IMR-90 (cell line): ENCODE measurements at regions not wholly inside any gene's neighbourhood (a gene's known extent, or its start where the extent isn't known, plus 50 kb on each side); places are given as distances from the start of the nearest gene placed in this dataset.

Source experiments
- ATAC-seq: fragments of 200-7000 bp; cut with Tn5 transposase; 2 replicates; pipeline ENCODE4 v1.9.1; 2020; ENCODE audit warnings: low read depth, mild to moderate bottlenecking, moderate library complexity
- BruUV-seq: library from RNA; stranded (reverse); fragments of 400-500 nt; replicated peaks from 2 replicates; lab custom pipeline; 2021; lab: Mats Ljungman, UMichigan
- CTCF ChIA-PET: fragments of 300-600 bp; formaldehyde crosslinking; extraction: SDS; loops from one replicate; lab custom pipeline; 2021; ENCODE audit warnings: antibody characterized with exemption; lab: Yijun Ruan, JAX
- POLR2A ChIA-PET: fragments of 300-600 bp; sonication (Branson Sonifier 250); formaldehyde crosslinking; loops from one replicate; lab custom pipeline; 2022; ENCODE audit warnings: antibody characterized with exemption; ENCODE audit not compliant: unreplicated experiment; lab: Charles Lee
- DNase-seq: peaks from one replicate; pipeline ENCODE4 v3.0.0; 2013
- H2AFZ ChIP-seq: replicated peaks from 2 replicates; pipeline ENCODE3; 2013; ENCODE audit warnings: low read length, mild to moderate bottlenecking; ENCODE audit not compliant: poor library complexity
- H2AK5ac ChIP-seq: 2 replicates; pipeline ENCODE4 v1.6.1; 2013; ENCODE audit warnings: low read depth, low read length, inconsistent platforms
- H2AK9ac ChIP-seq: replicated peaks from 2 replicates; pipeline ENCODE3; 2013; ENCODE audit warnings: mild to moderate bottlenecking, low read depth, low read length, moderate library complexity; ENCODE audit not compliant: poor library complexity
- H2BK120ac ChIP-seq: 2 replicates; pipeline ENCODE4 v1.6.1; 2013; ENCODE audit warnings: low read depth, low read length, inconsistent platforms
- H2BK15ac ChIP-seq: 3 replicates; pipeline ENCODE4 v1.6.1; 2013; ENCODE audit warnings: low read depth, low read length, inconsistent platforms
- H2BK20ac ChIP-seq: 2 replicates; pipeline ENCODE4 v1.6.1; 2013; ENCODE audit warnings: low read depth, mild to moderate bottlenecking, inconsistent platforms, low read length, moderate library complexity
- H2BK5ac ChIP-seq: 2 replicates; pipeline ENCODE4 v1.6.1; 2013; ENCODE audit warnings: mild to moderate bottlenecking, low read depth, low read length, inconsistent platforms; ENCODE audit not compliant: poor library complexity, severe bottlenecking
- H3K14ac ChIP-seq: replicated peaks from 2 replicates; pipeline ENCODE4 v1.6.1; 2013; ENCODE audit warnings: low read depth, low read length, inconsistent platforms
- H3K18ac ChIP-seq: 2 replicates; pipeline ENCODE4 v1.6.1; 2013; ENCODE audit warnings: low read depth, low read length, control low read depth
- H3K23ac ChIP-seq: 2 replicates; pipeline ENCODE4 v1.6.1; 2013; ENCODE audit warnings: low read depth, low read length, inconsistent platforms
- H3K27ac ChIP-seq: 2 replicates; pipeline ENCODE4 v1.5.1; 2013; ENCODE audit warnings: mild to moderate bottlenecking, control low read depth, low read length; ENCODE audit not compliant: insufficient read depth
- H3K27me3 ChIP-seq: 2 replicates; pipeline ENCODE4 v1.6.1; 2013; ENCODE audit warnings: low read length; ENCODE audit not compliant: control insufficient read depth, insufficient read depth
- H3K36me3 ChIP-seq: 2 replicates; pipeline ENCODE4 v1.6.1; 2013; ENCODE audit warnings: low read length, mixed read lengths; ENCODE audit not compliant: control insufficient read depth, insufficient read depth
- H3K4ac ChIP-seq: 2 replicates; pipeline ENCODE4 v1.6.1; 2013; ENCODE audit warnings: low read depth, low read length, inconsistent platforms
- H3K4me1 ChIP-seq: 2 replicates; pipeline ENCODE4 v1.6.1; 2013; ENCODE audit warnings: low read length, mixed read lengths; ENCODE audit not compliant: control insufficient read depth, insufficient read depth
- H3K4me2 ChIP-seq: 2 replicates; pipeline ENCODE4 v1.6.1; 2013; ENCODE audit warnings: low read depth, mild to moderate bottlenecking, control low read depth, low read length, moderate library complexity
- H3K4me3 ChIP-seq: 2 replicates; pipeline ENCODE4 v1.5.1; 2013; ENCODE audit warnings: low read depth, mild to moderate bottlenecking, control low read depth, low read length, moderate library complexity; ENCODE audit not compliant: insufficient read depth
- H3K56ac ChIP-seq: 2 replicates; pipeline ENCODE4 v1.6.1; 2013; ENCODE audit warnings: low read length, inconsistent platforms; ENCODE audit not compliant: insufficient read depth; ENCODE audit errors: extremely low read depth
- H3K79me1 ChIP-seq, 2 experiments: 2 replicates each; pipeline ENCODE4 v1.6.1; 2013; ENCODE audit warnings: low read length in 2 of 2, inconsistent platforms in 1 of 2, low read depth in 1 of 2
- H3K9ac ChIP-seq: 2 replicates; pipeline ENCODE4 v1.6.1; 2013; ENCODE audit warnings: low read depth, low read length, control low read depth
- H3K9me1 ChIP-seq: 2 replicates; pipeline ENCODE4 v1.6.1; 2013; ENCODE audit warnings: low read length, inconsistent platforms; ENCODE audit not compliant: insufficient read depth
- H3K9me3 ChIP-seq: 2 replicates; pipeline ENCODE4 v1.6.1; 2013; ENCODE audit warnings: low read length; ENCODE audit not compliant: control insufficient read depth, insufficient read depth
- H4K20me1 ChIP-seq: 2 replicates; pipeline ENCODE4 v1.6.1; 2013; ENCODE audit warnings: low read length, inconsistent platforms; ENCODE audit not compliant: insufficient read depth
- H4K5ac ChIP-seq: 2 replicates; pipeline ENCODE4 v1.6.1; 2013; ENCODE audit warnings: mild to moderate bottlenecking, low read depth, low read length, control low read depth
- H4K8ac ChIP-seq, 2 experiments: 2 replicates each; pipeline ENCODE4 v1.6.1; 2013; ENCODE audit warnings: low read depth in 2 of 2, low read length in 2 of 2, control low read depth in 1 of 2, inconsistent platforms in 1 of 2
- H4K91ac ChIP-seq: 2 replicates; pipeline ENCODE4 v1.6.1; 2013; ENCODE audit warnings: low read depth, low read length, inconsistent platforms; ENCODE audit not compliant: insufficient read depth
- ELK1 ChIP-seq: fragments of 150-350 bp; IDR thresholded peaks from 2 replicates; pipeline ENCODE4 v1.6.1; 2016; ENCODE audit warnings: low read depth, mild to moderate bottlenecking, low read length, moderate library complexity, borderline replicate concordance
- MAFK ChIP-seq: IDR thresholded peaks from 2 replicates; pipeline ENCODE4 v1.6.1; 2012; ENCODE audit warnings: low read depth, low read length, improper control_type of control experiment
- MAZ ChIP-seq: IDR thresholded peaks from 2 replicates; pipeline ENCODE4 v1.6.1; 2012; ENCODE audit warnings: low read depth, mild to moderate bottlenecking, low read length, improper control_type of control experiment, moderate library complexity, borderline replicate concordance
- WGBS, 2 experiments: methylation state at CpG; one replicate each; pipeline versions ENCODE4 v1.1.5 to v1.1.7; 2013; ENCODE audit warnings: missing lambda C conversion rate in 2 of 2; ENCODE audit not compliant: insufficient read length in 1 of 2; ENCODE audit errors: extremely low coverage in 2 of 2; 5-methylcytosine and 5-hydroxymethylcytosine counted together
- dilution Hi-C: fragments of 300-500 bp; cut with HindIII; formaldehyde crosslinking; loops from one replicate; pipeline ENCODE4 v1.14.3; 2018; ENCODE audit warnings: low sequenced_read_pairs; ENCODE audit not compliant: unreplicated experiment
- in situ Hi-C: fragments of 300-500 bp; cut with MboI; formaldehyde crosslinking; loops from 3 replicates; pipeline ENCODE4 v1.14.3; 2019; ENCODE audit warnings: low sequenced_read_pairs, inconsistent platforms, mixed read lengths
- intact Hi-C: fragments of 100-400 bp; cut with micrococcal nuclease; formaldehyde crosslinking; loops from 2 replicates; pipeline ENCODE4 v1.10.0; 2022

- TF ChIP-seq MAZ (peak; percentile 36; the same call in 1 of the 2 replicates), MAFK (no peak; the same call in 1 of the 2 replicates)
These were observed 155.2 kb upstream of the UBE2E1 start (continued) for GRCh38 chr3:23650371-23651140.

- CTCF ChIA-PET, result no interaction called here
- no peak overlapping the region for H4K91ac ChIP-seq
- 0 out of 2 replicates have a peak overlapping the region, but pooled peaks have one; percentile 10 for H3K23ac ChIP-seq
- H2AK5ac ChIP-seq, result peak overlapping the region; percentile 35; the same call in 1 of the 2 replicates
- no peaks in the 10 kb centered on the region for H3K27me3 ChIP-seq
- 0 out of 2 replicates have a peak overlapping the region, but pooled peaks have one; percentile 35 for H3K14ac ChIP-seq
- peaks cover 4% of the 10 kb centered on the region; the same call in 1 of the 2 replicates for H3K9me3 ChIP-seq
- in situ Hi-C loops, result no loop called here
- WGBS, 2 experiments, result 100% methylated on average over 2 of the region's 9 CpGs; no CpG with 5 or more reads in 1 of the 2 experiments
- H3K4me2 ChIP-seq, result no peak overlapping the region
- H3K27ac ChIP-seq, result no peak overlapping the region
- no peak overlapping the region; the same call in 1 of the 2 replicates for H3K4ac ChIP-seq
- peak overlapping the region; percentile 29; the same call in 1 of the 2 replicates for H2BK120ac ChIP-seq
- no peaks in the 10 kb centered on the region for H4K20me1 ChIP-seq
- no peak for DNase-seq
- H4K8ac ChIP-seq, result peak overlapping the region in 1 of 2 experiments; percentile 16; a peak in 1 of 4 replicates
- TF ChIP-seq ELK1, result no peak
- H2BK15ac ChIP-seq, result no peak overlapping the region
- H3K18ac ChIP-seq, result peak overlapping the region; percentile 34; the same call in 1 of the 2 replicates
- POLR2A ChIA-PET, result no interaction called here
- H3K4me1 ChIP-seq, result peaks cover 11% of the 10 kb centered on the region
- H2AK9ac ChIP-seq, result no peak overlapping the region
- no peak overlapping the region for H3K56ac ChIP-seq
- H3K9ac ChIP-seq, result no peak overlapping the region
- ATAC-seq, result no peak
- H2BK5ac ChIP-seq, result no peak overlapping the region
- H2AFZ ChIP-seq, result peak overlapping the region; percentile 52
- dilution Hi-C loops, result no loop called here
- H2BK20ac ChIP-seq, result peak overlapping the region; percentile 57; the same call in 1 of the 2 replicates
- no peaks in the 10 kb centered on the region for H3K36me3 ChIP-seq
- H4K5ac ChIP-seq, result no peak overlapping the region
- intact Hi-C loops, result loop anchor here (5.0 kb wide), 1 partner anchor 153 kb away; the partner anchor contains the start of gene UBE2E1
- no TSS peak for BruUV-seq
- H3K4me3 ChIP-seq, result no peak overlapping the region
- peaks cover 3% of the 10 kb centered on the region for H3K9me1 ChIP-seq
- H3K79me1 ChIP-seq, result no peaks in the 10 kb centered on the region
These were observed 151.9 kb upstream of the UBE2E1 start for GRCh38 chr3:23653647-23654525.
